Activated CD4-positive, alpha-beta memory T cell treated with anti-CD3 and anti-CD28 coated beads, Interleukin-2, amount 10 ng/mL, durations not matched to agents 7 days and 5 days (primary cell): ENCODE measurements at regions not wholly inside any gene's neighbourhood (a gene's known extent, or its start where the extent isn't known, plus 50 kb on each side); places are given as distances from the start of the nearest gene placed in this dataset.
"Not testable (repeated sequence)": the region's sequence is repeated elsewhere in the genome, so short reads cannot be mapped to it uniquely, and the experiment has no call there.

Experiments used
- CTCF ChIA-PET: fragments of 350-600 bp; sonication (Branson Sonifier 250); formaldehyde crosslinking; loops from one replicate; lab custom pipeline; 2021; ENCODE audit warnings: antibody characterized with exemption, inconsistent platforms; lab: Charles Lee
- POLR2A ChIA-PET: fragments of 350-600 bp; sonication (Branson Sonifier 250); formaldehyde crosslinking; loops from one replicate; lab custom pipeline; 2021; ENCODE audit warnings: antibody characterized with exemption; lab: Charles Lee
- DNase-seq: peaks from one replicate; pipeline ENCODE4 v3.0.0-alpha.2; 2020
- H3K27ac Mint-ChIP-seq: one replicate; pipeline ENCODE4 v1.8.0; 2021; ENCODE audit warnings: mild to moderate bottlenecking, mixed read lengths
- H3K27me3 Mint-ChIP-seq: one replicate; pipeline ENCODE4 v1.8.0; 2021; ENCODE audit warnings: mixed read lengths
- H3K36me3 Mint-ChIP-seq: one replicate; pipeline ENCODE4 v1.8.0; 2021; ENCODE audit warnings: low read depth, mixed read lengths
- H3K4me1 Mint-ChIP-seq: one replicate; pipeline ENCODE4 v1.8.0; 2021; ENCODE audit warnings: mixed read lengths
- H3K4me3 Mint-ChIP-seq: one replicate; pipeline ENCODE4 v1.8.0; 2021; ENCODE audit warnings: mild to moderate bottlenecking, mixed read lengths
- H3K9me3 Mint-ChIP-seq: one replicate; pipeline ENCODE4 v1.8.0; 2021; ENCODE audit warnings: mixed read lengths

GRCh38 chr10:9126728-9127127 is 1072.2 kb downstream of the GATA3 start:
- Mint-ChIP-seq H3K27me3 (peaks cover 5% of the 10 kb centered on the region), H3K36me3 (no peaks in the 10 kb centered on the region), H3K9me3 (no peaks in the 10 kb centered on the region), H3K27ac (no peak overlapping the region), H3K4me3 (no peak overlapping the region), H3K4me1 (no peaks in the 10 kb centered on the region)
- no peak for DNase-seq
- POLR2A ChIA-PET, result no interaction called here
- CTCF ChIA-PET, result no interaction called here

- Mint-ChIP-seq H3K27me3 (no peaks in the 10 kb centered on the region), H3K4me1 (no peaks in the 10 kb centered on the region), H3K9me3 (no peaks in the 10 kb centered on the region), H3K4me3 (no peak overlapping the region), H3K27ac (no peak overlapping the region), H3K36me3 (no peaks in the 10 kb centered on the region)
- DNase-seq, result no peak
- ChIA-PET POLR2A (no interaction called here), CTCF (no interaction called here)
These were observed 1082.9 kb downstream of the GATA3 start for GRCh38 chr10:9137368-9137767.

- H3K4me1 Mint-ChIP-seq, H3K4me3 Mint-ChIP-seq, H3K9me3 Mint-ChIP-seq, H3K36me3 Mint-ChIP-seq, H3K27ac Mint-ChIP-seq, H3K27me3 Mint-ChIP-seq, POLR2A ChIA-PET, CTCF ChIA-PET, DNase-seq: not testable (repeated sequence)
These were observed 1084.3 kb downstream of the GATA3 start for GRCh38 chr10:9138829-9139228.

GRCh38 chr10:9140373-9140772 is 1085.9 kb downstream of the GATA3 start:
- Mint-ChIP-seq H3K27me3 (no peaks in the 10 kb centered on the region), H3K9me3 (no peaks in the 10 kb centered on the region), H3K36me3 (no peaks in the 10 kb centered on the region), H3K27ac (no peak overlapping the region), H3K4me3 (no peak overlapping the region), H3K4me1 (no peaks in the 10 kb centered on the region)
- DNase-seq, result no peak
- POLR2A ChIA-PET, result no interaction called here
- CTCF ChIA-PET, result no interaction called here

- no peaks in the 10 kb centered on the region for H3K4me1 Mint-ChIP-seq
- H3K9me3 Mint-ChIP-seq, result no peaks in the 10 kb centered on the region
- CTCF ChIA-PET, result interaction anchor here (1.4 kb wide), 1 partner anchor 51 kb away, joined by 3 read pairs; no protein-coding TSS in a partner anchor
- H3K27me3 Mint-ChIP-seq, result no peaks in the 10 kb centered on the region
- H3K36me3 Mint-ChIP-seq, result no peaks in the 10 kb centered on the region
- POLR2A ChIA-PET, result no interaction called here
- H3K27ac Mint-ChIP-seq, result no peak overlapping the region
- H3K4me3 Mint-ChIP-seq, result no peak overlapping the region
- DNase-seq, result no peak
These were observed 1093.0 kb downstream of the GATA3 start for GRCh38 chr10:9147475-9147874.

GRCh38 chr10:9149134-9149533 is 1094.6 kb downstream of the GATA3 start:
- ChIA-PET CTCF (no interaction called here), POLR2A (no interaction called here)
- Mint-ChIP-seq H3K27me3 (no peaks in the 10 kb centered on the region), H3K4me3 (no peak overlapping the region), H3K27ac (no peak overlapping the region), H3K4me1 (no peaks in the 10 kb centered on the region), H3K36me3 (no peaks in the 10 kb centered on the region), H3K9me3 (no peaks in the 10 kb centered on the region)
- no peak for DNase-seq

- H3K4me3 Mint-ChIP-seq, H3K27ac Mint-ChIP-seq, DNase-seq, POLR2A ChIA-PET, H3K36me3 Mint-ChIP-seq, H3K4me1 Mint-ChIP-seq, H3K9me3 Mint-ChIP-seq, H3K27me3 Mint-ChIP-seq, CTCF ChIA-PET: not testable (repeated sequence)
These were observed 1098.6 kb downstream of the GATA3 start for GRCh38 chr10:9153057-9153456.

GRCh38 chr10:9157656-9158055 is 1103.2 kb downstream of the GATA3 start:
- Mint-ChIP-seq H3K36me3 (no peaks in the 10 kb centered on the region), H3K27ac (no peak overlapping the region), H3K4me3 (no peak overlapping the region), H3K4me1 (no peaks in the 10 kb centered on the region), H3K9me3 (peaks cover 8% of the 10 kb centered on the region), H3K27me3 (no peaks in the 10 kb centered on the region)
- DNase-seq, result no peak
- ChIA-PET CTCF (no interaction called here), POLR2A (interaction anchor here (0.6 kb wide), 1 partner anchor 163 kb away, joined by 3 read pairs; no protein-coding TSS in a partner anchor)

- CTCF ChIA-PET, result no interaction called here
- H3K27me3 Mint-ChIP-seq, result no peaks in the 10 kb centered on the region
These were observed 1104.2 kb downstream of the GATA3 start for GRCh38 chr10:9158675-9159074.

GRCh38 chr10:9160275-9160674 is 1105.8 kb downstream of the GATA3 start:
- ChIA-PET CTCF (no interaction called here), POLR2A (no interaction called here)
- no peak overlapping the region for H3K27ac Mint-ChIP-seq

More at GRCh38 chr10:9158675-9159074, 1104.2 kb downstream of the GATA3 start:
- Mint-ChIP-seq H3K4me3 (no peak overlapping the region), H3K36me3 (no peaks in the 10 kb centered on the region), H3K9me3 (peaks cover 8% of the 10 kb centered on the region), H3K27ac (no peak overlapping the region), H3K4me1 (peaks cover 3% of the 10 kb centered on the region)
- no peak for DNase-seq
- POLR2A ChIA-PET, result no interaction called here

GRCh38 chr10:9163699-9164098 is 1109.2 kb downstream of the GATA3 start:
- H3K36me3 Mint-ChIP-seq, result no peaks in the 10 kb centered on the region
- H3K9me3 Mint-ChIP-seq, result peaks cover 8% of the 10 kb centered on the region
- CTCF ChIA-PET, result no interaction called here
- H3K4me3 Mint-ChIP-seq, result no peak overlapping the region
- H3K27ac Mint-ChIP-seq, result no peak overlapping the region
- H3K4me1 Mint-ChIP-seq, result peaks cover 7% of the 10 kb centered on the region
- H3K27me3 Mint-ChIP-seq, result peaks cover 4% of the 10 kb centered on the region
- no peak for DNase-seq
- POLR2A ChIA-PET, result no interaction called here

More at GRCh38 chr10:9160275-9160674, 1105.8 kb downstream of the GATA3 start:
- Mint-ChIP-seq H3K4me3 (no peak overlapping the region), H3K36me3 (no peaks in the 10 kb centered on the region), H3K4me1 (peaks cover 7% of the 10 kb centered on the region), H3K27me3 (no peaks in the 10 kb centered on the region), H3K9me3 (peaks cover 8% of the 10 kb centered on the region)
- DNase-seq, result no peak

- DNase-seq, result no peak
- H3K27me3 Mint-ChIP-seq, result peaks cover 4% of the 10 kb centered on the region
- H3K4me1 Mint-ChIP-seq, result peaks cover 7% of the 10 kb centered on the region
- no peaks in the 10 kb centered on the region for H3K36me3 Mint-ChIP-seq
- no peak overlapping the region for H3K4me3 Mint-ChIP-seq
- CTCF ChIA-PET, result no interaction called here
- POLR2A ChIA-PET, result no interaction called here
- H3K27ac Mint-ChIP-seq, result no peak overlapping the region
- no peaks in the 10 kb centered on the region for H3K9me3 Mint-ChIP-seq
These were observed 1112.3 kb downstream of the GATA3 start for GRCh38 chr10:9166770-9167169.

- H3K36me3 Mint-ChIP-seq, result no peaks in the 10 kb centered on the region
- no peaks in the 10 kb centered on the region for H3K9me3 Mint-ChIP-seq
- ChIA-PET POLR2A (no interaction called here), CTCF (no interaction called here)
- H3K4me1 Mint-ChIP-seq, result peaks cover 11% of the 10 kb centered on the region
- H3K27me3 Mint-ChIP-seq, result peaks cover 8% of the 10 kb centered on the region
- no peak overlapping the region for H3K4me3 Mint-ChIP-seq
- DNase-seq, result no peak
- H3K27ac Mint-ChIP-seq, result no peak overlapping the region
These were observed 1117.8 kb downstream of the GATA3 start for GRCh38 chr10:9172276-9172675.

- ChIA-PET CTCF (no interaction called here), POLR2A (interaction anchor here (1.0 kb wide), 1 partner anchor 79 kb away, joined by 3 read pairs; no protein-coding TSS in a partner anchor)
- Mint-ChIP-seq H3K36me3 (no peaks in the 10 kb centered on the region), H3K9me3 (no peaks in the 10 kb centered on the region), H3K27ac (no peak overlapping the region), H3K27me3 (peaks cover 6% of the 10 kb centered on the region), H3K4me1 (peaks cover 11% of the 10 kb centered on the region), H3K4me3 (no peak overlapping the region)
- DNase-seq, result no peak
These were observed 1120.7 kb downstream of the GATA3 start for GRCh38 chr10:9175200-9175599.
